B cell (primary cell): ENCODE measurements at regions not wholly inside any gene's neighbourhood (a gene's known extent, or its start where the extent isn't known, plus 50 kb on each side); places are given as distances from the start of the nearest gene placed in this dataset.

Source experiments
- EZH2 ChIP-seq: IDR thresholded peaks from 2 replicates; pipeline ENCODE4 v1.6.1; 2012; ENCODE audit warnings: borderline replicate concordance, low read depth, mild to moderate bottlenecking, moderate library complexity, low read length; ENCODE audit not compliant: insufficient read depth, poor library complexity, severe bottlenecking
- TF ChIP-seq, protein P1 (sequence below): fragments of 200-600 bp; IDR thresholded peaks from one replicate; pipeline ENCODE4 v1.8.0; 2022; ENCODE audit warnings: antibody characterized with exemption, mild to moderate bottlenecking

DNA sequence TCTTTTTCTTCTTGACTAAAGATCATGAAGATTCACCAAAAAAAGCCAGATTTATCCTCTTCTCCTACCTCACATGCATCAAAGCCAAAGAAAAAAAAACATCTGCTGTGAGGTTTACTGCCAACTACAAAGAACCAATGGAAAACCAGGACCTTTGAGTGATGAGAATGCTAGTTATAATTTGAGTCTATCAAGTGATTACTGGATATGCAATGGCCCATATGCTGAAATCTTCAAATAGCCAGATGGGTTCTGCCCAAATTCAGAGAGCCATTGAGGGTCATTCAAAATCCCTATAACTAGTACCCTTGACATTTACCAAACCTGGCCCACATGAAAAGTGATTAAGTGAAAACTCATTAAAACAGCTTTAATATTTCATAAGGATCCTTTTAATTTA is 78.4 kb upstream of the ACO1 start:
- TF ChIP-seq, protein P1, sequence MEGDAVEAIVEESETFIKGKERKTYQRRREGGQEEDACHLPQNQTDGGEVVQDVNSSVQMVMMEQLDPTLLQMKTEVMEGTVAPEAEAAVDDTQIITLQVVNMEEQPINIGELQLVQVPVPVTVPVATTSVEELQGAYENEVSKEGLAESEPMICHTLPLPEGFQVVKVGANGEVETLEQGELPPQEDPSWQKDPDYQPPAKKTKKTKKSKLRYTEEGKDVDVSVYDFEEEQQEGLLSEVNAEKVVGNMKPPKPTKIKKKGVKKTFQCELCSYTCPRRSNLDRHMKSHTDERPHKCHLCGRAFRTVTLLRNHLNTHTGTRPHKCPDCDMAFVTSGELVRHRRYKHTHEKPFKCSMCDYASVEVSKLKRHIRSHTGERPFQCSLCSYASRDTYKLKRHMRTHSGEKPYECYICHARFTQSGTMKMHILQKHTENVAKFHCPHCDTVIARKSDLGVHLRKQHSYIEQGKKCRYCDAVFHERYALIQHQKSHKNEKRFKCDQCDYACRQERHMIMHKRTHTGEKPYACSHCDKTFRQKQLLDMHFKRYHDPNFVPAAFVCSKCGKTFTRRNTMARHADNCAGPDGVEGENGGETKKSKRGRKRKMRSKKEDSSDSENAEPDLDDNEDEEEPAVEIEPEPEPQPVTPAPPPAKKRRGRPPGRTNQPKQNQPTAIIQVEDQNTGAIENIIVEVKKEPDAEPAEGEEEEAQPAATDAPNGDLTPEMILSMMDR: no peak
- TF ChIP-seq EZH2: no peak
